SK-N-SH treated with all-trans-retinoic acid at 6 μM for 48 hours (cell line): ENCODE measurements at regions not wholly inside any gene's neighbourhood (a gene's known extent, or its start where the extent isn't known, plus 50 kb on each side); places are given as distances from the start of the nearest gene placed in this dataset.
"Not testable (repeated sequence)": the region's sequence is repeated elsewhere in the genome, so short reads cannot be mapped to it uniquely, and the experiment has no call there.

ENCODE experiments used
- ARNTL ChIP-seq: fragments of 450-650 bp; formaldehyde crosslinking; IDR thresholded peaks from 2 replicates; pipeline ENCODE4 v1.5.0; 2020; ENCODE audit warnings: low read depth, mild to moderate bottlenecking, moderate library complexity, borderline replicate concordance
- CREB5 ChIP-seq: fragments of 250-450 bp; sonication (Bioruptor Pico); IDR thresholded peaks from 2 replicates; pipeline ENCODE4 v1.5.1; 2020; ENCODE audit warnings: low read depth, mild to moderate bottlenecking, moderate library complexity
- ISL1 ChIP-seq: fragments of 250-450 bp; sonication (Bioruptor Pico); IDR thresholded peaks from 2 replicates; pipeline ENCODE4 v2.1.2; 2022; ENCODE audit warnings: mild to moderate bottlenecking, moderate library complexity
- OSR1 ChIP-seq: fragments of 250-450 bp; sonication (Bioruptor Pico); IDR thresholded peaks from 2 replicates; pipeline ENCODE4 v1.8.0; 2022; ENCODE audit warnings: moderate library complexity, mild to moderate bottlenecking, inconsistent platforms
- PATZ1 ChIP-seq: fragments of 250-450 bp; sonication (Bioruptor Pico); IDR thresholded peaks from 2 replicates; pipeline ENCODE4 v1.8.0; 2020; ENCODE audit warnings: mild to moderate bottlenecking, moderate library complexity, borderline replicate concordance
- POU6F1 ChIP-seq: fragments of 250-450 bp; sonication (Bioruptor Pico); IDR thresholded peaks from 2 replicates; pipeline ENCODE4 v1.8.0; 2021; ENCODE audit warnings: low read depth, mild to moderate bottlenecking, moderate library complexity, borderline replicate concordance
- SNAI2 ChIP-seq: fragments of 250-450 bp; sonication (Bioruptor Pico); IDR thresholded peaks from 2 replicates; pipeline ENCODE4 v1.5.0; 2020; ENCODE audit warnings: mild to moderate bottlenecking, moderate library complexity
- TOX ChIP-seq: fragments of 250-450 bp; sonication (Bioruptor Pico); IDR thresholded peaks from 2 replicates; pipeline ENCODE4 v1.8.0; 2021; ENCODE audit warnings: mild to moderate bottlenecking, moderate library complexity, borderline replicate concordance
- ZFP30 ChIP-seq: fragments of 450-650 bp; formaldehyde crosslinking; IDR thresholded peaks from 2 replicates; pipeline ENCODE4 v1.5.0; 2022; ENCODE audit warnings: mild to moderate bottlenecking, moderate library complexity
- ZNF8 ChIP-seq: fragments of 450-650 bp; formaldehyde crosslinking; IDR thresholded peaks from 2 replicates; pipeline ENCODE4 v1.5.0; 2020; ENCODE audit warnings: mild to moderate bottlenecking, moderate library complexity

- TF ChIP-seq ARNTL; SNAI2; CREB5; OSR1 (CRISPR knock-in tag); ZFP30 (CRISPR knock-in tag); TOX (CRISPR knock-in tag); PATZ1 (CRISPR knock-in tag); ZNF8 (CRISPR knock-in tag); POU6F1 (CRISPR knock-in tag); ISL1 (CRISPR knock-in tag): not testable (repeated sequence)
Measured at GRCh38 chr2:42988055-42988454, 195.7 kb upstream of the HAAO start.
